ENCODE measurements at regions not wholly inside any gene's neighbourhood (a gene's known extent, or its start where the extent isn't known, plus 50 kb on each side); places are given as distances from the start of the nearest gene placed in this dataset.
"Not testable (repeated sequence)": the region's sequence is repeated elsewhere in the genome, so short reads cannot be mapped to it uniquely, and the experiment has no call there.

DNA sequence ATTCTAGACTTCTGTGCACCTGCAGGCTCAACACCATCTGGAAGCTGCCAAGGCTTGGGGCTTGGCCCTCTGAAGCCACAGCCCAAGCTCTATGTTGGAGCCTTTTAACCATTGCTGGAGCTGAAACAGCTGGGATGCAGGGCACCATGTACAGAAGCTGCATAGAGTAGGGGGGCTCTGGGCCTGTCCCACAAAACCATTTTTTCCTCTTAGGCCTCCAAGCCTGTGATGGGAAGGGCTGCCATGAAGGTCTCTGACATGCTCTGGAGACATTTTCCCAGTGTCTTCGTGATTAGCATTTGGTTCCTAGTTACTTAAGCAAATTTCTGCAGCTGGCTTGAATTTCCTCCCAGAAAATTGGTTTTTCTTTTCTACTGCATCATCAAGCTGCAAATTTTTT lies 999.3 kb upstream of the GRIA3 start:
- no peak for DNase-seq (ENCODE audit: low read depth in 2 of 2)

DNA sequence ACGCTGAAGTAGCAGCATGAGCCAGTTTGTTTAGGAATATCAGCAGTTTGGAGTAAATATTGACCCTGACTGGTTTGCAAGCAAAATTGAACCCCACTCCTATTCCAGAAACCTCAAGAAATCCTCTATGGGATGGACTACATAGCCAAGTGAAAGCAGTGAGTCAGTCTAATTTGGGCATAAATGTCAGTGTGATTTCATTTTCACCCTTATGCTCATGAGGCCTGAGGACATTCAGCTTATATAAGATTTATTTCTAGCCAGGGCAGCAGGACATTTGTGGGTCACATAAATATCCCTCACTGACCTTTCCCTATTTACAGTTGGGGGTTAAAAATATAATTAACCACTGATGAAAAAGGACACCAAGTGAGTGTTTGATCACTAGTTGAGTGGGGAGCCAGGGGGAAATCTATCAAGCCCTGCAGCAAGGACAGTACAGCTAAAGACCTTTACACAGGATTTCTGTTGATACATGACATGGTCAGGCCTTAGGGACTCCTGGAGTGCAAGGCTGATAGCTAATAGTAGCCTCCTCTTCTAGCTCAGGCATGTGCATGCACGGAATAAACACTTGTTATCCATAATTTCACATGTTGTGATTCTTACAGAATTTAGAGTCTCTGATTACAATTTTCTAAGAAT lies 996.9 kb upstream of the GRIA3 start:
- DNase-seq (ENCODE audit: low read depth in 2 of 2): no peak

GRCh38 chrX:122188751-122189150 lies 995.3 kb upstream of the GRIA3 start:
- DNase-seq (ENCODE audit: low read depth in 2 of 2): no peak

- DNase-seq (ENCODE audit: low read depth in 2 of 2): no peak
Observed at GRCh38 chrX:122196343-122196742, 987.7 kb upstream of the GRIA3 start.

DNA sequence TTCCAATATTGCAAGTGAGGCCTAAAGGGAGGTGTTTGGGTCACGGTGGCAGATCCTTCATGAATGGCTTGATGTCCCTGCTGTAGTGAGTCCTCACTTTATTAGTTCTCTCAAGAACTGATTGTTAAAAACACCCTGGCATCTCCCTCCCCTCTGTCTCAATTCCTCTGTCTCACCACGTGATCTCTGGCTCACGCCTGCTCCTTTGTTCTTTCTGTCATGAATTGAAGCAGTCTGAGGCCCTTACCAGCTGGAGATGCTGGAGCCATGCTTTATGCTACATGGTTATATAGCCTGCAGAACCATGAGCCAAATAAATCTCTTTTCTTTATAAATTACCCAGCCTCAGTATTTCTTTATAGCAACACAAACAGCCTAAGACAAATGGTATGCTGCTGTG lies 980.7 kb upstream of the GRIA3 start:
- DNase-seq (ENCODE audit: low read depth in 2 of 2): no peak

- DNase-seq (ENCODE audit: low read depth in 2 of 2): no peak
Observed at GRCh38 chrX:122218666-122219065, 965.4 kb upstream of the GRIA3 start.

DNA sequence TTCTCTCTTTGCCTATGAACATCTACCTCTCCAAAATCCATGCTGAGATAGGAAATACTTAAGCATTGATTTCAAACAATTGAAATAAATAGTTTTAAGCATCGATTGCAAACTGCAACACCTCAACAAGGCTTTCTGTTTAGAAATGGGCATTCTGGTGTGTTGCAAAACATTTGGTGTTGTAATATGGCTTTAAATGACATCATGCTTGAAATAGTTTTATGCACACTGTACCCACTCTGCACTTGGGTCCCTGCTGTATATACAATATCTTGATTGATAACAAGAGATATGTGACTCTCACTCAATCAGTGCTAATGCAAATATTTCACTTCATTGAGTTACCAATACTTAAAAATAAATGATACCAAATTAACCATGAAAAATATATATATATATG lies 964.9 kb upstream of the GRIA3 start:
- DNase-seq (ENCODE audit: low read depth in 2 of 2): no peak

DNA sequence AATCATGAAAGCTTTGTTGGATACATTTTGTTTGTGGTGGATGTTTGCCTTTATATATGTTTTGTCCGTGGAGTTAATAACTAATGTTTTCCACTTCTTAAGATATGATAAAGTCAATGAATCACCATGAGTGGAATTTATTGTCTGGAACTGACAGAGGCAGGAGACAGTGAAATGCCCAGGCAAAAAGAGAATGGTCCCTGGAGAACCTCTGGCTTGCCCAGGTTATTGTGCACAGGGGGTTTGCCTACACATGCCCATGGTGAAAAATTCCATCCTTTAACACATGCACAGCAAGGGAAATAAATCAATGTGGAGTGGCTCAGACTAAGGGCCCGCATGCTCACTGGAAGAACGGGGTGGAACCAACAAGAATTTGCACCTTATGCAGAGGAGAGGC lies 964.3 kb upstream of the GRIA3 start:
- no peak for DNase-seq (ENCODE audit: low read depth in 2 of 2)

DNA sequence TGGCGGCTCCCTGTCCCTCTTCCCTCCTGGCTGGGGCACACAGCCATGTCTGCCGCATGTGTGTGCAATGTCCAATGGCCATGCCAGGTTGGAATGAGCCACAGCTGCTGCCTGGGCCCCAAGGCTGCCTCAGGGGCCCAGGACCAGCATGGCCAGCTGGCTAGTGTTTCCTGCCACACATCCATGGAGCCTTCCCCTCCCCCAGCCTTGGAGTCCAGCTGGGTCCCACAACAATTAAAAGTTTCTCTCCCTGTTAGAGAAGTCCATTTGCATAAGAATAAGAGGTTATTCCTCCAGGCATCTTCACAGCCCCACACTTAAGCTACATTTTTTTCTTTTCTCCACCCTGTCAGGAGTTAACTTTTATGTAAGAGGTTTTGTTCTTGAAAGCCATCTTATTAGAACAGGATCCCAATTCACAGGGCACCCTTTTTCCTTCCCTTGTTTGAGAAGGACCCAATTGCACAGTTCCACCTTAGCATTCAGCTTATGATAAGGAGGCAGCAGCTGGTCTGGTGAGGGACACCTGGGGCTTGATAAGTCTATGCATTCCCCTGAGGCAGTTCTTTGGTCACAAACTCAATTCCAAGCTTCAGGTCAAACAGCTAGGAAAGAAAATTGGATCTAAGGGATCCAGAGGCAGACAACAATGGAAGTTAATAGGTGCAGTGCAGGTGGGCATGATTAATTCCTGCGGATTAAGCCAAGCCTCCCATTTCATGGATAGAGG lies 963.3 kb upstream of the GRIA3 start:
- DNase-seq (ENCODE audit: low read depth in 2 of 2): no peak

DNA sequence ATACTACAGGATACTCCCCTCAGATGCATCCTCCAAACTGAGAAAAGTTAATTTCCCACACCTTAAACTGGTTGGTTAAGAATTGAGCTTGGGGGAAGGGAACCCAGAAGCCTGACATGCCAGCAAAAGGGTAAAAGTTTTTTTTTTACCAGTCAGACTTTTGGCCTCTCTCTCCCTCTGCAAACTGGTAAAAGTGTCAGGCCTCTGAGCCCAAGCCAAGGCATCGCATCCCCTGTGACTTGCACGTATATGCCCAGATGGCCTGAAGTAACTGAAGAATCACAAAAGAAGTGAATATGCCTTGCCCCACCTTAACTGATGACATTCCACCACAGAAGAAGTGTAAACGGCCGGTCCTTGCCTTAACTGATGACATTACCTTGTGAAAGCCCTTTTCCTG lies 962.3 kb upstream of the GRIA3 start:
- not testable (repeated sequence) for DNase-seq (ENCODE audit: low read depth in 2 of 2)

DNA sequence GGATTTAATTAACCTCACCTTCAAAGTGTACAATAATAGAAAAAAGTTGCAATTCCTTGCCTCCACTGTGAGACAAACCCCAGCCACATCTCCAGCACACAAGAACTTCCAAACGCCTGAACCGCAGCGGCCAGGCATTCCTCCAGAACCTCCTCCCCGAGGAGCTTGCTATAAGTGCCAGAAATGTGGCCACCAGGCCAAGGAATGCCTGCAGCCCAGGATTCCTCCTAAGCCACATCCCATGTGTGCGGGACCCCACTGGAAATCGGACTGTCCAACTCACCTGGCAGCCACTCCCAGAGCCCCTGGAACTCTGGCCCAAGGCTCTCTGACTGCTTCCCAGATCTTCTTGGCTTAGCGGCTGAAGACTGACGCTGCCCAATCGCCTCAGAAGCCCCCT lies 959.9 kb upstream of the GRIA3 start:
- DNase-seq (ENCODE audit: low read depth in 2 of 2): not testable (repeated sequence)

- DNase-seq (ENCODE audit: low read depth in 2 of 2): no peak
Observed at GRCh38 chrX:122238801-122239200, 945.3 kb upstream of the GRIA3 start.

DNA sequence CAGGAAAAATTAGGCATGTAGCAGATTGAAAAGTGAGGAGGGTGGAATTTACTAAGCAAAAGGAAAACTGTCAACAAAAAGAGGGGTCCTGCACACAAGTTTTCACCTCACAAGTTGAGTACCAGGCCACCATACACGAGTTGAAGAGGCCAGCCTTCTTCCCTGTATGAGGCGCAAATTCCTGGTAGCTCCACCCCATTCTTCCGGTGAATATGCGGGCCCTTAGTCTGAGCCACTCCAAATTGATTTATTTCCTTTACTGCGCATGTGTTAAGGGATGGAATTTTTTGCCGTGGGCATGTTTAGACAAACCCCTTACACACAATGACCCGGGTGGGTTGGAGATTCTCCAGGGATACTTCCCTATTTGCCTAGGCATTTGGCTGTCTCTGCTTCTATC lies 942.1 kb upstream of the GRIA3 start:
- DNase-seq (ENCODE audit: low read depth in 2 of 2): no peak

DNA sequence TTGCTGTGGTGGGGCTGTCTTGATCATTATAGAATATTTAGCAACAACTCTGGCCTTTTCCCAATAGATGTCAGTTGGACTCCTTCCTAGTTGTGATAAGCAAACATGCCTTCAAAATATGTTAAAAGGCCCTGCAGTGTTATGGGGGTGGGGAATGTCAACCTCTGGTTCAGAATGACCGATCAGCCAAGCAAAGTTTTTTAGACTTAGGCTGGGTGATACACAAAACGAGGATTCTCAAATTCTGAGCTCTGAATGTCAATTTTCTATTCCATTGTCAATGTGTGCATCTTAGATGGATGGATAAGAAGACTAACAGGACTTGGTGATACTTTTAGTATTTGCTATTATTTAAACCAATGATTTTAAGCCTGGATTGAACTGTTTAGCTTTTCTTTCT lies 940.0 kb upstream of the GRIA3 start:
- no peak for DNase-seq (ENCODE audit: low read depth in 2 of 2)

DNA sequence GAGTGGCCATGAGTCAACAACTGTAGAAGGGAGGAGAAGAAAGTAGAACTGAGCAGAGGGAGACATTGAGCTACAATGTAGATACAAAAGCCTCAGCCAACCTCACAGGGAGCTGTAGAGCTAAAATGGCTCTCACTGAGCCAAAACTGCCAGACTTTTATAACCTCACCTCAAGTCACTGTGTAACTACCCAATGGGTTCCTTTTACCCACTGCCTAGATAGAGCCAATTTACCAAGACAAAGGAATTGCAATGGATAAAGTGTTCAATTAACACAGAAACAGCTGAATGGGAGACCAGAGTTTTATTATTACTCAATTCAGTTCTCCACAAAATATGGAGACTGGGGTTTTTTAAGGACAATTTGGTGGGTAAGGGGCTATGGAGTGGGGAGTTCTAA lies 938.9 kb upstream of the GRIA3 start:
- DNase-seq (ENCODE audit: low read depth in 2 of 2): no peak

DNA sequence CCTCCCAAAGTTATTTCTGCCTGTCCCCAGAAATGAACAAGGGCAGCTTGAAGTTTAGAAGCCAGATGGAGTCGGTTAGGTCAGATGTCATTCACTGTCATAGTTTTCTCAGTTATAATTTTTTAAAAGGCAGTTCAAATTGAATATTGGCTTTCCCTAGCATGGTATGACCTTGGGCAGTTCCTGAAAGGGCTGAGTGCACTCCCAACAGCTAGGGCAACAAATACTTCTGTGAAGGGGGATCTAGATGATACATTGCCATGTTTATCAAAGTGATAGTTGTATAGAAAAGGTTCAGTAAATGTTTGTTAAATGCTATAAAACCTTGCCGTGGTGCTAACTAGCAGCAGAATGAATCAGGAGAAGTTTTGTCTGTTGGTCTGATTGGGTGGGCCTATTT lies 938.1 kb upstream of the GRIA3 start:
- no peak for DNase-seq (ENCODE audit: low read depth in 2 of 2)

DNA sequence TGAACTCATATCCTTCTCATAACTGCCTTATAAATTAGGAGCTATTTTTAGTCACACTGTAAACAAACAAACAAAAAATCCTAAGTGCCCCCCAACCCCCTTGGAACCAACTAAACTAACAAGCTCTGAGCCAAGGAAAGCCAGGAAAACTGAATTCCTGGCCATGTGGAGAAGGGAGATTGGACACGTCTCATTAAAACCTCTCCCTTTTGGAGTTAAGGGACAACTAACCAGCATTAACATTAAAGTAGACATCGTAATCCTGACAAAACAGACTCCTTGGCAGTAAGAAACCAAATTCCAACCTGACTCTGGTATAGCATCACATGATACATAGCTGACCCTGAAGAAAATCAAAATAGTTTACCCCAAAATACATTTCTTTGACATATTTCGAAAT lies 937.1 kb upstream of the GRIA3 start:
- DNase-seq (ENCODE audit: low read depth in 2 of 2): no peak

DNA sequence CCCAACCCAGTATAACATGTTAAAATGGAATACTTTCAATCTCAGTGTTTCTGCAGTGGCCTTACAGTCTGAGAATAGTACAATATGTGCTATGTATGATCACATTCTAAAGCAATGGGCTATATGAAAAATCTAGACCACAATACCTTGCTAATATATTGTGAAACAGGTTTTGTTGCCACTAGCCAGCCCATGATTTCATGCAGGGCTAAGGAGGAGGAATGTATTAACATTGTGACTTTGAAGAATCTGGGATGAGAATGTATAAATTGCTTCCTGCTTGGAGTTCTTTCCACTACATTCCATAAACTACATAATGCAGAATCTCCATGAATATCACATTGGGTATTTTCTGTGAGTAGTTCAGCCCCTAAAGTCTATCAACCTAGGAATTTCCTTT lies 935.4 kb upstream of the GRIA3 start:
- DNase-seq (ENCODE audit: low read depth in 2 of 2): no peak

- DNase-seq (ENCODE audit: low read depth in 2 of 2): no peak
Observed at GRCh38 chrX:122252454-122252853, 931.6 kb upstream of the GRIA3 start.

DNA sequence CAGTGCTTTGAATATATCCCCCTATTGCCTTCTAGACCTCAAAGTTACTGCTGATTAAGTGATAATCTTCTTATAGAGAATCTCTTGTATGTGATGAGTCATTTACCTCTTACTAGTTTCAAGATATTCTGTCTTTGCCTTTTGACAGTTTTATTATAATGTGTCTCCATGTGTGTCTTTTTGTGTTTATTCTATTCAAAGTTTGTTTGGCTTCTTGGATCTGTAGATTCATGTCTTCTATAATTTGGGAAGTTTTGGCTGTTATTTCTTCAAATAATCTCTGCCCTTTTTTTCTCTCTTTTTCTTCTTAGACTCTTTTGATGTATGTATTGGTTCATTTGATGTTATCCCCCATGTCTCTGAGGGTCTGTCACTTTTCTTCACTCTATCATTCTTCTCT lies 915.7 kb upstream of the GRIA3 start:
- DNase-seq (ENCODE audit: low read depth in 2 of 2): no peak

DNA sequence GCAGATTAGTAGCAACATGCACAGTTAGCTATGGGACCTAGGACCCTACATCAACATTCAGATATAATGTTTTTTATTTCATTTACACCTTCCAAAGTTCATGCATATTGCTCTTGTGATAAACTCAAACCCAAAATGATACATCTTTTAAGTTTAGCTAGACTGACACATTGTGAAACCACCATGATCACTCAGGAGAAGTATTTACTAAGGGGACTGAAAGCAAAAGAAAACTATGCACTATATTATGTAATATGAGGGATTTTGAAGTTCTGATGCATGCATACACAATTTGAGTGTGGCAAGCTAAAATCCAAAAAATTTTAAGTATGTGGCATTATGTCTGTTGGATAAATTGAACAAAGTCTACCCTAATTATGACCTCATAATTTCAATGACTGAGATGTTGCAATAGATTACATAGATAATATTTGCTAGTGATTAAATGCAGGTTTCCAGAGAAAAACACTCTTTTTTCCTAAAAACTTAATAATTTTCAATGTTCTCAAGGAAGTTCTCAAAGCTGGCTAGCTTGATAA lies 914.8 kb upstream of the GRIA3 start:
- no peak for DNase-seq (ENCODE audit: low read depth in 2 of 2)

DNA sequence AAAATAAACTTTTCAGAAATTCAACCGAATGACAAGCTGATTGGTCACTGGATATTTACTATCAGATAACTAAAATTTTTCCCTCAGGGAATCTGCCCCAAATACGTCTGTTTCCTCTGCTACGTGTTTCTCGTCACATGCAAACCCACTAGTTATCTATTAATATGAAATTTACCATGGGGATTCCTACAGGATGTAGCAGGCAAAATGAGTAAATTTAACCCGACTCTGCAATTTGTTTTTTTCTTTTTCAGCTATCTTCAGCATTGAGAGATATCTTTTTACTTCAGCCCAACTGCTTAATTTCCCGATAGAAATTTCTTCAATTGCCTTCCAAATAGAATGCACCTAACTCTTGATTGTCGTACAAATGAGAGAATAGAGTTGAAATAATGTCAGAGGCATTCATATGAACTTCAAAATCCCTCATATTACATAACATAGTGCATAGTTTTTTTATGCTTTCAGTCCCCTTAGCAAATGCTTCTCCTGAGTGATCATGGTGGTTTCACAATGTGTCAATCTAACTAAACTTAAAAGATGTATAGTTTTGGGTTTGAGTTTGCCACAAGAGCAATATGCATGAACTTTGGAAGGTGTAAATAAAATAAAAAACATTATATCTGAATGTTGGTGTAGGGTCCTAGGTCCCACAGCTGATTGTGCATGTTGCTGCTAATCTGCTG lies 913.1 kb upstream of the GRIA3 start:
- DNase-seq (ENCODE audit: low read depth in 2 of 2): no peak

DNA sequence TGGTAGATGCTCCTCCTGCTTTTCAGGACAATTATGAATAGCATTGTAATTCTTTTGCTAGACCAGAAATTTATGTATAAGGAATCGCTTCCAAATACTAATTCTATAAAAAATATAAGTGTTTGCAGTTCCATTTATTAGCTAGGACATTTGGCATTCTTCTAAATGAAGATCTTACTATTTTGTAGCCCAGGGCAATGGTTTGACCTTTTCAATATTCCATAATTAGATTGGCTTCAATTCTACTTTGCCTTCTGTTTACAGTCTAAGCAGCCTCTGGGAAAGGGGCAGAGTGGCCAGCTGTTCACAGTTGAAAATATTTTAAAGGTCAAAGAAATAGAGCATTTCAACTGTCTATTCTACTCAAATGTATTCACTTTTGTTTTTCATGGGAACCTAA lies 912.1 kb upstream of the GRIA3 start:
- DNase-seq (ENCODE audit: low read depth in 2 of 2): no peak
